AG10803 (cell line): ENCODE measurements at regions not wholly inside any gene's neighbourhood (a gene's known extent, or its start where the extent isn't known, plus 50 kb on each side); places are given as distances from the start of the nearest gene placed in this dataset.

ENCODE experiments used
- DNase-seq: peaks from one replicate; pipeline ENCODE4 v3.0.0; 2010; ENCODE audit warnings: low read depth
- H3K4me3 ChIP-seq: 2 replicates; pipeline ENCODE4 v1.5.1; 2011; ENCODE audit warnings: mild to moderate bottlenecking, low read length, control low read depth
- CTCF ChIP-seq: conservative IDR thresholded peaks from 2 replicates; pipeline ENCODE4 v1.5.1; 2011; ENCODE audit warnings: mild to moderate bottlenecking, low read length, control low read depth, inconsistent platforms

DNA sequence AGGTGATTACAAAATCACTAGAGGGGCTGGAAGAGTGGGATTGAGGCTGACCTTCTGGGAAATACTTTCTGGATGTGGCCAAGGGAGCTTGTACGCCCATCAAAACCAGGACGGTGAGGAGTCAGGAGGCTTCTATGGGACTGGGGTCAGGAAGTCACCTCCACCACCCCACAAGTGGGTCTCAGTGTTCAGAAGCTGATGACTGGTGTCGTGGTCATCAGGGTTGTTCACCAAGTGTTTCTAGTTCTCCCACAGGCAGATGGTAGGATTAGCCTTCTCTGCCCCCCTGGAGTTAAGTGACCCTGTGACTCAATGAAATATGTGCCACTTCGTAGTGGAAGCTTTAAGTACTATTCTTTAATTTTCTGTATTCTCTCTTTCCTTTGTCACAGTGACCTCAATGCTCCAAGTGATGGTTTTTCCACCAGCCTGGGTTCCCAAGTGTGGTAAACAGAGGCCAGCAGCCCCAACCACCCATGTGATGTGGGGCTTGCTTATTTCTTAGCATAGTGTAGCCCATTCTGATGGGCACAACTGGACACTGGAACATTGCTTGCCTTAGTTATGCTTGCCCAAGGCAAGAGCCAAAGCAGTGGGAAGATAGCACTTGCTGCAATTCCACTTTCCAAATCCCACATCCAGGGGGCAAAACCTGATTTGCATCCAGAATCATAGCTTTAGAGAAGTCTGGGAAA is 258.8 kb downstream of the CYP26B1 start:
- no peak for TF ChIP-seq CTCF
- H3K4me3 ChIP-seq: no peak overlapping the region
- peak; percentile 33 for DNase-seq

DNA sequence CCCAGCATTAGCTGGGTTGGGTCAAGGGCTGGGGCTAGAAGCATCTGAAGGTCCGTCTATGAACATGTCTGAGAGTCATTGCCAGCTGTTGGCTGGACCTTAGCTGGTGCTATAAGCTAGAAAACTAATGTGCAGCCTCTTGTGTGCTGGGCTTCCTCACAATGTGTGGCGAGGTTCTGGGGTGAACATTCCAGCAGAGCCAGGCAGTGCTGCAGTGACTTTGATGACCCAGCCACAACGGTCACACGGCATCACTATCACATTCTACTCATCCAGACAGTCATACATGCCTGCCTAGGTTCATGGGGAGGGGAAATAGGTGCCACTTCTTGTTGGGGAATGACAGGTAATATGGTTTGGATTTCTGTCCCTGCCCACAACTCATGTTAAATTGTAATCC is 260.5 kb downstream of the CYP26B1 start:
- DNase-seq: no peak
- H3K4me3 ChIP-seq: no peak overlapping the region
- TF ChIP-seq CTCF: no peak

DNA sequence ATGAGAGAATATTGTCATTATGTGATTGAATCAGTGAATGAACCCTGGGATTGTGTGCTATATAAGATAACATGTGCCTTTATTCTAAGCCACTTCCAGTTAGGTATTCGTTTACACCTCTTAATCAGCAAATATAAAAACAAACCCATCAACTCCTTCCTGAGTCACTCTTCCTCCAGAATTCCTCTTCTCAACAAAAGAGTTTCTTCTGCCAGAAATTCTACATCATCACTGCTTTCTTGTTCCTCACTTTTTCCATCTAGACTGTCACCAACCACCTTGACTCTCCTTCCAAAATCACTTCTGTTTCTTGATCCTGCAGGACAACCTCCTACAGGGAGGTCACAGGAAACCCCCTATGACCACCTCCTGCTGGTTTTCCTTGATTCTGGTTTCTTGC is 261.4 kb downstream of the CYP26B1 start:
- no peak for DNase-seq
- no peak for TF ChIP-seq CTCF
- H3K4me3 ChIP-seq: no peak overlapping the region

DNA sequence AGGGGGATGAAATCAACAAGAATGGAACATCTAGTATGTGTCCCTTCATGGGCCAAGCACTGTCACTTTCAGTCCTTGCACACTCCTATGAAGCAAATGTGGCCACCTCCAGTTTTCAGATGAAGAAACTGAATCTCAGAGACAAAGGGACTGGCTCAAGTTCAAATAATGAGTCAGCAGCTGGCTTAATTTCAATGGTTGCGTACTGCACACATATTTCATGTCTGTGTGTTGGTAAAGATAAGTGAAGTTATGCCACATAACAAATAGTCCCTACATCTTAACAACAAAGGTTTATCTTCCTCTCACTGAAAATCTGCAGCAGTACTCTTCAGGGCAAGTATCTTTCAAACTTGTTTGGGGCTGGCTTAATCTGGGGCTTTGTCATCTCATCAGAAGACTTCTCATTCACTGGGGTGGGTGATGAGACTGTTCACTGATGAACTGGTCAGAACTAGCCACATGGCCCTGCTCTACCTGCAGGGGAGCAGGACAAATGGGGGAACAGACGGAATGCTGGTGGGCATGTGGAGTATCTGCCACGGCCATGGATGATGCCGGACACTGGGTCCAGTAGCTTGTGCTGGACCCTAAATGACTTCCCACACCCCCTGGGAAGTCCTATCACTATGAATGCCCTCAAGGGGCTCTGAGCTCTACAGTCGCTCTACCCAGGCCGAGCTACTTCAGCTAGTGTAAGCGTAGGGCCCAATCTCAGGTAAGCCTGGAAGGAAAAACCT is 263.2 kb downstream of the CYP26B1 start:
- TF ChIP-seq CTCF: no peak
- DNase-seq: peak; percentile 72
- no peak overlapping the region for H3K4me3 ChIP-seq

DNA sequence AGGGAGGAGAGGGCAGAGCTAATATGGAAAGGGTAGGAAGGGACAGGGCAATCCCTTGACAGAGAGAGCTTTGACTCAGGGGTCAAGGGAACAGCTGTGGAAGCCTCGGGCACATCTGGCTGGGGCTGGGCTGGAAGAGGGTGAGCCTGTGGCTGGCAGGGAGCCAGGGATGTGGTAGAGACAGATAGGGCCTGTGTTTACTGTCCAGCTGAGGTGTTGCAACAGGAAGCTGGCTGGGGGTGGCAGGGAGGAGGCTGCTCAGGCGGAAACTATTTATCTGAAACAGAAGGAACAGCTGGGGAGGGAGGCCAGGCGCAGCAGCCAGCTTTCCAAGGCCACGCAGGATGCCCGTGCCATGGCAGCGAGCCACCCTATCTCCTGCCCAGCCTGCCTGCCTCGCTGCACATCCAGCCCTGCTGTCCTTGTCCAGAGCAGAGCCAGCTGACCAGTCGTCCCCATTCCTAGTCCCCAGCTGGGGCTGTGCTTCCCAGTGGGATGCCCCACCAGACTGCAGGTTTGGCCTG is 264.7 kb downstream of the CYP26B1 start:
- H3K4me3 ChIP-seq: no peak overlapping the region
- no peak for TF ChIP-seq CTCF
- peak; percentile 98 for DNase-seq

DNA sequence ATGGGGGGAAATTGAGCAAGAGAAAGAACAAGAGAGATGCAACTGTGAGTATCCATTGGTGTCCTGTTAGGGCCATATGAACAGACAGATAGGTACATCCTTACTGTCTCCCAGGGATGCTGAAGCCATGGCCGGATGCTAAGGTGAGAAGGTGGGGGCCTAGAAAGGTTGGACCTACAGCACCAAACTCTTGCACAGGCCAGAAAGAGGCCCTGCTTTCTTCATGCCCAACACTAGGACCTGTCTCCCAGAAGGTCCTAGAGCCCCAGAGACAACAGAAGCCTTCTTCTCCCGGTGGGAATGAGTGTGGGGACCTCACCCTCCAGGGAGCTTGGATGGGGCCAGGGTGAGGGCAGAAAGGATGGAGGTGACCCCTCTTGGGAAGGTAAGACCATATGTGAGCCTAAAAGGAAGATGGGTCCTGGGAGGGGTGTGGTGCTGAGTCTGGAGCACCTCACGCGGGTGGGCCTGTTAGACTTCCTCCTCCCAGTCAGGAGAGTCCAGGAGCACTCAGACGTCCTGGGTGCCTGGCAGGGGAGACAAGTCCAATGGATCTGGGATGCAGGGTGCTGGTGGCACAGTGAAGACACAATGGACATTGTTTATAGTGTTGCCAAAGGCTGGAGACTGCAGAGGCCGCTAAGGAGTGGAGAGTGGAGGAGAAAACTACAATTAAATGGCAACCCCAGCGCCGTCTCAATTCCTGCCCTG is 265.3 kb downstream of the CYP26B1 start:
- no peak for DNase-seq
- no peak overlapping the region for H3K4me3 ChIP-seq
- TF ChIP-seq CTCF: no peak
